ENCODE measurements at regions not wholly inside any gene's neighbourhood (a gene's known extent, or its start where the extent isn't known, plus 50 kb on each side); places are given as distances from the start of the nearest gene placed in this dataset.

GRCh38 chr1:31497601-31498000 lies 78.7 kb upstream of the TINAGL1 start (continued):
- TF ChIP-seq HMGXB3 (CRISPR knock-in tag; IDR thresholded peaks at IDR 0.05; ENCODE audit: borderline replicate concordance) (no peak), NFYB (CRISPR knock-in tag; IDR thresholded peaks at IDR 0.05) (no peak), FLYWCH1 (CRISPR knock-in tag; IDR thresholded peaks at IDR 0.05) (no peak)

DNA sequence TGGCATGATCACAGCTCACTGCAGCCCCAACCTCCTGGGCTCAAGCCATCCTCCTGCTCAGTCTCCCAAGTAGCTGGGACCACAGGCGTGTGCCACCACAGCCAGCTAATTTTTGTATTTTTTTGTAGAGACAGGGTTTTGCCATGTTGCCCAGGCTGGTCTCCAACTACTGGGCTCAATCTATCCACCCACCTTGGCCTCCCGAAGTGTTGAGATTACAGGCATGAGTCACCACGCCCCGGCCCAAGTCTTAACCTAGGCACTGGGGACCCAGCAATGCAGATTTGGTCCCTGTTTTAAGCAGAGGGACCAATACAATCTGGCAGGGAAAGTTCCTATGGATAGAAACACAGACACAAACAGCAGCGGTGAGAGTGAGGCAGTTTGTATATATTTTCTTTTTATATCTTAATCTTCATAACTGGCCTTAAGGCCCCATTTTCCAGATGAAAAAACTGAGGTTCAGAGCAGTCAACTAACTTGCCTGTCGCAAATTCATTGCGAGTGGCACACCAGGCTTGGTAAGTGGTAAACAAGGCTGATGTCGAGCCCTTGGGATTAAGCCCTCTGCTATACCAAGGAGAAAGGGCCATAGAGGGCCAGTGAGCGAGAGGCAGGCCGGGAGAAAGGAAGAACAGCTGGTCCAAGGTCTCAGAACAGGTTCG lies 77.8 kb upstream of the TINAGL1 start:
- Histone ChIP-seq H4K20me1 (ENCODE audit: insufficient read depth, low read length) (no peaks in the 10 kb centered on the region), H3K27ac (ENCODE audit: extremely low read length, insufficient read depth, low read length) (no peak overlapping the region), H3K9me3 (ENCODE audit: low read length) (no peaks in the 10 kb centered on the region), H3K4me1 (ENCODE audit: insufficient read depth, low read length) (peaks cover 31% of the 10 kb centered on the region), H3K36me3 (replicated peaks in 1 of 2; ENCODE audit: control insufficient read depth in 1 of 2, insufficient read depth in 2 of 2, low read length in 2 of 2) (no peaks in the 10 kb centered on the region), H2AFZ (ENCODE audit: low read length) (no peak overlapping the region), H3K4me3 (replicated peaks in 1 of 3; ENCODE audit: insufficient read depth in 1 of 3, low read depth in 2 of 3, low read length in 3 of 3) (no peak overlapping the region), H3K4me2 (ENCODE audit: low read depth, low read length) (no peak overlapping the region), H3K79me2 (ENCODE audit: insufficient read depth, low read length) (no peaks in the 10 kb centered on the region), H3K9ac (ENCODE audit: insufficient read depth, low read depth, low read length) (no peak overlapping the region), H3K27me3 (ENCODE audit: control insufficient read depth in 1 of 2, insufficient read depth in 2 of 2, low read length in 2 of 2) (no peaks in the 10 kb centered on the region)
- ChIA-PET POLR2A (interaction anchor here (0.9 to 2.3 kb wide), 2 partner anchors 11 to 13 kb away, joined by 4 to 9 read pairs; no protein-coding TSS in a partner anchor), CTCF (ENCODE audit: low intra/inter-chr PET ratio, low total read pairs) (no interaction called here)
- ATAC-seq (no peak), FAIRE-seq (no peak), DNase-seq (ENCODE audit: low spot score) (no peak)
- no TSS peak for BruUV-seq (replicated peaks)
- intact Hi-C loops (cut with micrococcal nuclease; ENCODE audit: unreplicated experiment) (no loop called here), in situ Hi-C loops (cut with HindIII; ENCODE audit: extremely low pct_ligation_motif_present, low pct_unique_long_range_greater_than_20kb) (no loop called here)
- TF ChIP-seq ZNF605 (CRISPR knock-in tag; IDR thresholded peaks at IDR 0.05): no peak
- TF ChIP-seq, protein P1, sequence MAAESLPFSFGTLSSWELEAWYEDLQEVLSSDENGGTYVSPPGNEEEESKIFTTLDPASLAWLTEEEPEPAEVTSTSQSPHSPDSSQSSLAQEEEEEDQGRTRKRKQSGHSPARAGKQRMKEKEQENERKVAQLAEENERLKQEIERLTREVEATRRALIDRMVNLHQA (CRISPR knock-in tag; IDR thresholded peaks at IDR 0.05): no peak
- no peak for TF ChIP-seq NR1H2 (CRISPR knock-in tag; IDR thresholded peaks at IDR 0.05; ENCODE audit: borderline replicate concordance, low read depth)
- TF ChIP-seq REL (CRISPR knock-in tag; conservative IDR thresholded peaks at IDR 0.05): no peak
- no peak for TF ChIP-seq IRX3 (CRISPR knock-in tag; IDR thresholded peaks at IDR 0.05; ENCODE audit: borderline replicate concordance, low read depth)
- TF ChIP-seq, protein P2, sequence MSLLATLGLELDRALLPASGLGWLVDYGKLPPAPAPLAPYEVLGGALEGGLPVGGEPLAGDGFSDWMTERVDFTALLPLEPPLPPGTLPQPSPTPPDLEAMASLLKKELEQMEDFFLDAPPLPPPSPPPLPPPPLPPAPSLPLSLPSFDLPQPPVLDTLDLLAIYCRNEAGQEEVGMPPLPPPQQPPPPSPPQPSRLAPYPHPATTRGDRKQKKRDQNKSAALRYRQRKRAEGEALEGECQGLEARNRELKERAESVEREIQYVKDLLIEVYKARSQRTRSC (CRISPR knock-in tag; IDR thresholded peaks at IDR 0.05; ENCODE audit: low read depth): no peak
- TF ChIP-seq RBM39 (IDR thresholded peaks at IDR 0.05; ENCODE audit: low read depth, low read length, poor library complexity, severe bottlenecking): no peak
- TF ChIP-seq ZNF225 (CRISPR knock-in tag; IDR thresholded peaks at IDR 0.05): no peak
- peak; percentile 63; the same call in 1 of the 2 replicates for TF ChIP-seq ZMYM3 (CRISPR knock-in tag; IDR thresholded peaks at IDR 0.05)
- TF ChIP-seq ZNF629 (CRISPR knock-in tag; conservative IDR thresholded peaks at IDR 0.05): peak; percentile 83
- 45% methylated on average over 11 of the region's 11 CpGs for WGBS (ENCODE audit: low lambda C conversion rate)

Data from HepG2 (cell line).